ENCODE measurements at regions not wholly inside any gene's neighbourhood (a gene's known extent, or its start where the extent isn't known, plus 50 kb on each side); places are given as distances from the start of the nearest gene placed in this dataset.
"Not testable (repeated sequence)": the region's sequence is repeated elsewhere in the genome, so short reads cannot be mapped to it uniquely, and the experiment has no call there.

DNA sequence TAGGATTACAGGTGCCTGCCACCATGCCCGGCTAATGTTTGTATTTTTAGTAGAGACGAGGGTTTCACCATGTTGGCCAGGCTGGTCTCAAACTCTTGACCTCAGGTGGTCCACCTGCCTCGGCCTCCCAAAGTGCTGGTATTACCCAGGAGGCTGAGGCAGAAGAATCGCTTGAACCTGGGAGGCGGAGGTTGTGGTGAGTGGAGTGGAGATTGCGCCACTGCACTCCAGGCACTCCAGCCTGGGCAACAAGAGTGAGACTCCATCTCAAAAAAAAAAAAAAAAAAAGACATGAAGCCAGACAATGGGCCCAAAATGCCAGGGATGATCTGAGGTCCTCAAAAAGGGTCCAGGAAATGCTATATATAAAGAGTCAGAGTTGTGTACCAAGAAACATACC lies 392.9 kb downstream of the SEC14L1 start:
- not testable (repeated sequence) for DNase-seq

DNA sequence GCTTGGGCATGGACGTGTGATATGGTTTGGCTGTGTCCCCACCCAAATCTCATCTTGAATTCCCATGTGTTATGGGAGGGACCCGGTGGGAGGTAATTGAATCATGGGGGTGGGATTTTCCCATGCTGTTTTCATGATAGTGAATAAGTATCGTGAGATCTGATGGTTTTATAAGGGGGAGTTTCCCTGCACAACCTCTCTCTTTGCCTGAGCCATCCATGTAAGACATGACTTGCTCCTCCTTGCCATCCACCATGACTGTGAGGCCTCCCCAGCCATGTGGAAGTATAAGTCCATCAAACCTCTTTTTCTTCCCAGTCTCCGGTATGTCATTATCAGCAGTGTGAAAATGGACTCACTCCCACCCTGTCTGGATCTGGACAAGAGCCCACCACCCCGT lies 393.4 kb downstream of the SEC14L1 start:
- no peak for DNase-seq

DNA sequence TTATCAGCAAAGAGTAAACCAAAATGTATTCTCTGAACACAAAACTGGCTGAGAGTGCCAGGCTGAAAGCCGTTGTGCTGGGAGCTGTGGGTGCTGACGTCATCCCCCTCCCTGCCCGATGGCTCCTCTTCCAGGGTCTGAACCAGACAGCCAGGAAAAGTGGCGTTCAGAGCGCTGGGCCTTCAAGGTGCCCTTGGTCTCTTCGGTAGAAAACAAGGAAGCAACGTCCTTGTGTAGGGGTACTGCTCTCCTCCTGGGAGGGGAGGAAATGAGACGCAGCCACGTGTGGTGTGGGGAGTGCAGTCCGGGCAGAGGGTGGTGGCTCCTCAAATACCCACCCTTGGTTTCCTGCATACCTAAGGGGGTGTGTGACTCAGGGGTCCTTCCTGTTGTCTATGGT lies 394.7 kb downstream of the SEC14L1 start:
- no peak for DNase-seq

DNA sequence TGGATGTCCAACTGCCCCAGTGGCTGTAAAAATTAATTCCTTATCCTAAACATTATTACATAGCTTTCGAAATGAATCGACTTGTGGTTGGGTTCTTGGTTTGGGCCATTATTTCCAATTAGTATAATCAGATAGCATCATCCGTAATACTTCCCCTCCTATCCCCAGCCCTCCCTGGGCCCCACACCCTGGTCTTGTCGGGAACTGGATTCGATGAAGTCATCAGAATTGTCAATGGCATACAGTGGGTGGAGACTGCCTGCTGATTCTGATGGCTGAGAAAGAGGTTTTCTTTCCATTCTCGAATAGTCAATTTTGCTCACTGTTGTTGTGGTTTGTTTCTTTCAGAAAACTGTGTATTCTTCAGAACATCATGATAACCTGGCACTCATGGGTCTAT lies 395.1 kb downstream of the SEC14L1 start:
- DNase-seq: no peak

DNA sequence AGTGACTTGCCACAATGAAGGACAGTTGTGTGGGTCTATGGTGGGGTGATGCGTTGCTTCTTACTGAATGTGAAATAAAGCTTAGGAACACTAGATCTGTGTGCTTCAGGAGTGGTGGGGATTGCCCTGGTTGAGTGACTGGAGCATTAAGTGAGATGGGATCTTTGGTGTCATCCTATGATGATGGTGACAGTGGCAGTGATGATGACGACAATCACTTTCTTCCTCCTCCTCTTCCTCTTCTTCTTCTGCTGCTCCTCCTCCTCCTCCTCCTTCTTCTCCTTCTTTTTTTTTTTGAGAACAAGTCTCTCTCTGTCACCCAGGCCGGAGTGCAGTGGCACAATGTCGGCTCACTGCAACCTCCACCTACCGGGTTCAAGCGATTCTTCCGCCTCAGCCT lies 396.8 kb downstream of the SEC14L1 start:
- DNase-seq: no peak

DNA sequence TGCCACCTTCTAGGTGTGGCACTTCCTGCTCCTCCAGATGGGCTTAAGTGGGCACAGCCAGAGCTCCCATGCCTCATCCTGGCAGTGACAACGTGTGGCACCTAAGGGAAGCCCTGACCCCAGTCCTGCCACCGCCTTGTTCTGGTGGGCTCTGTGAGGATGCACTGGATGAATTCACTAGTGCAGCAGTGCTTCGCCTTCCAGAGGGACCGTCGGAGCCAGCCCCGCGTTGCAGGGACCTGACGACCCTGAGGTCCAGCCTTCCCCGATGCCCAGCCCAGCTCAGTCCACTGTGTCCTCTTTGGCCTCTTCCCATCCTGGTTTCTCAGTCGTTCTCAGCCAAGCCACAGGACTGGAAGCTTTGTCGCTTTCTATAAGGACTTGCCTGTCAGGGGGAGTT lies 399.8 kb downstream of the SEC14L1 start:
- no peak for DNase-seq

DNA sequence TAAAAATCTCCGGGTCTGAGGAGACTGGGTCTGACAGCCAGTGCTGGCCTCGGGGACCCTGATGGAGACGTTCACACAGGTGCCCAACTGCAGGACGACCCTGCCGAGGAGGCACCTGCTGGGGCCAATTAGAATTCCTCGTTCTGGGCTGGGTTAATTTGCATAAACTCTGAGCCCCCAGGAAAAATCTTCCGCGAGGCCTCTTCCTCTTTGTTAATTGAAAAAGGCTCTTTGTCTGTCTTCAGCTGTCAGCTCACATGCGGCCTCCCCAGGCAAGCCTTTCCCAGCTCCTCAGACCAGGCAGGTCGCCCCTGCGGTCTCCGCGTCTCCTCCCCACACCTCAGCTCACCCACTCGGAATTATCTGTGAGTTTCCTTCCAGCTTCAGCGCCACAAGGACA lies 400.2 kb downstream of the SEC14L1 start:
- DNase-seq: no peak

DNA sequence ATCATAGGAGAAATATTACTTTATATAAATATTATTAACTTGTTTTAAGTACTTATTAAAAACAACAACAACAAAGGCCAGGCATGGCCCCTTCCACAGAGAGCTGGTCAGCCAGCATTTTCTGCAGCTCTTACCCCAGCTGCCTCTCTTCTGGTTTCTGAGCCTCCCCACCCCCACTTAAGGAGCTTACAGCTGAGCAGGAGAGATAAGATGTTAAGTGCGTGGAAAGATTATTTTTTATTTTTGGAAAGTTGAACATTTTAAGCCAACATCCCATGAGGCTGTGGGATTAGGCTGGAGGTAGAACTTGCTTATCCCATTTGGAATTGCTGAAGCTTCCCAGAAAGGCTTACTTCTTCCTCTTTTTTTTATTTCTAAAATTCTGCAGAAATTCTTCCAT lies 401.2 kb downstream of the SEC14L1 start:
- no peak for DNase-seq

DNA sequence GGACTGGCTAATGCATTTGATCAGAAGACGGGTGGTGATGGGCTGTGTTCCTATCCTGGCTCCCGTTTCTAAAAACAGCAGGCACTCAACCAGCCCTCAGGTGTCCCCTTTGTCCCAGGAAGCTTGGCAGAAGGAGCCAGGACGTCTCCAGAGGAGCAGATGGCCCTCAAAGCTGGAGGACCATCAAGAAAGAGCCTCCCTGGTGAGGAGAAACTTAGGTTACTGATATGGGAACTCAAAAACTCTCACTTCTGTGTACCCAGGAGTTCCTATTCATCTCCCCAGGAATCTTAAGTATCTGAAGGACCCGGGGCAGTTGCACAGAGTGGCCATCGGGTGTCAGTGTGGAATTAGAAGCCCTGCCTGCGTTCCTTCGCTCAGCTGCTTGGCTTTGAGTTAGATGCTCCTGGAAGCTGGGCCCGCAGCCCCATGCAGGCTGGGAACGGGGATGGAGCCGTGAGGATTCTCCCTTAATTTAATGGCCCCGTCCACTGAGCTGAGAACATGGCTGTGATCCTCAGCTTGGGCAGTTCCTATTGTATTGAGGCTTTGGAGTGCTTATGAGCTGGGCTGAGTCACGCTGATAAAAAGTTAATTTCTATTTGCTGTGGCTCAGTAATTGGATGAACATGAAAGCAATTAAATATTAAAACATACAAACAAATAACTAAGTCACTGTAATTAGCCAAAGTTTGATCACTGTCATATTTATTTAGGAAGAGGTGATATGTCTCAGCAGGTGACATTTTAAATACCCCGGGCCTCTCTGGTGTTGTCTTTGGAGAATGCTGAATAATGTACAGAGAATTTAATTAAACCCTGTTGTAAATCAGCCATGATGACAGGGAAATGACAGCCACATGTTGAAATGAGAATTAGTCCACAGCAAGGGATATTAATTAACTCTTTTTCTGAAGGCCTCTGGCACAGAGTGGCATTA lies 402.1 kb downstream of the SEC14L1 start:
- peak; percentile 56 for DNase-seq

DNA sequence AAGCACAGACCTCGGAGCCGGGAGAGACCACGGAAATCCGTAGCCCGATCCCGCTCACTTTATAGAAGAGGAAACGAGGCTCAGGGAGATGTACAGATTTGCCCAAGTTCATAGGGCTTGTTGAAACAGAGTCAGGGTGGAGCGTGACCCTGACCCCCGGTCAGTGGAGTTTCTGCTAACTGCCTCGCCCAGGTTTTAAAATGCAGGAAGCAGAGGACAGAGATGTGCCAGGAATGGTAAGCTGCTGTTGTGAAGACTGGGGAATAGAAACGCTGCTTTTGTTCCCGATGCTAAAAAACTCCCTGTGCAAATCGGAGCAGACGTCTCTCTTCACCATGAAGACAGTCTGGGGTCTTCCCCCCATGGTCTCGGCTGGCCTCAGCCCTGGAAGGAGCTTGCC lies 403.0 kb downstream of the SEC14L1 start:
- DNase-seq: no peak

DNA sequence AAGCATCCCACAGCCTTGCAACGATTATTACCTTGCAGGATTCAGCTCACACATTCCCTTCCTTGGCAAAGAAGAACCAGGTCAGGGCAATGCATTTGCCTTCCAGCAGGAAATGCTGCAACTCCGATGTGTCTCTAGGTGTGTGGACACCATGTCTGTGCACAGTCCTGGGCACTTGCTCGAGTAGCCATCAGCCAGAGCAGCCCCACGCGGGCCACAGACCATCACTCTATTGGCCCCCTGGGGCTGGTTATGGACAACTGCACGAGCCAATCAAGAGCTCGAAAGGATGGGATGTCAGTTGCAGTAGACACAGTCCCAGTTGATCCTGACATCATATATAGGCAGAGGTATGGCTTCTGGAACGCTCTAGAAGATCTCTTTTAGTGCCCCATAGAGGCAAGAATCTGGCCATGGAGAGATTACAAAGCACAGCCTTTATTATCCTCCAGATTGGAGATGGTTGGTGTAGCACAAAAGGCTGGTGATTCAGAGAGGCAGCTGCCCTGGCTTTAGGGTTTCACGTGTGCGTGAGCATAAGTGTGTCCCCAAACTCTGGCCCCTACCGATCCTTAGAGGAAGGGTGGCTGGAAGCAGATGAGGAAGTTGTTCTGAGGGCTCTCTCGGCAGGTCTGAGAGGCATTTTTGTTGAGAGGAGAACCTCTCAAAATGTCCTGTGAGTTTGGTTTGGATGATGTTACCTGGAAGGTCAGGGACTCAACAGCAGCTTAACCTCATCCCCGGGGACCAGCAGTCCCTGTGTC lies 403.8 kb downstream of the SEC14L1 start:
- DNase-seq: no peak

DNA sequence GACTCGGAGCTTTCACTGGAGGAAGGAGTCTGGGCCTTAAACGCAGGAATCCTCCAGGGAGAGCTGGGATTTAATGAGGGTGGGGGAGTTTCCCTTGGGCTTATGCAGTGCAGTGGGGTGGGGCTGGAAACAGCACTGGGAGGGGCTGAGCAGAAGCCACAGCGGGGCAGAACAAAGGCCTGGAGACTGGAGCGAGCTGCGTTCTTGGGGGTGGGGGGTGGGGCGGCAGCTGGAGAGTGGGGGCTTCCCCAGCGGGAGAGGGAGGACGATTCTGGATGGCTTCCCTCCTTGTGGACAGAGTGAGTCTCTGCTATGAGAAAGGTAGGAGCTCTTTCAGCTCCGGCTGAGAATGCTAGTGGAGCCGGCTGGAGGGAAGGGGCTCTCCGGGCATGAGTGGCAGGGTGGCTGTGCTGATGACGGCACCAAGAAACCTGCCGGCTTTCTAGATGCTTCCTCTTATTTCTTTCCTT lies 406.0 kb downstream of the SEC14L1 start:
- DNase-seq: no peak

DNA sequence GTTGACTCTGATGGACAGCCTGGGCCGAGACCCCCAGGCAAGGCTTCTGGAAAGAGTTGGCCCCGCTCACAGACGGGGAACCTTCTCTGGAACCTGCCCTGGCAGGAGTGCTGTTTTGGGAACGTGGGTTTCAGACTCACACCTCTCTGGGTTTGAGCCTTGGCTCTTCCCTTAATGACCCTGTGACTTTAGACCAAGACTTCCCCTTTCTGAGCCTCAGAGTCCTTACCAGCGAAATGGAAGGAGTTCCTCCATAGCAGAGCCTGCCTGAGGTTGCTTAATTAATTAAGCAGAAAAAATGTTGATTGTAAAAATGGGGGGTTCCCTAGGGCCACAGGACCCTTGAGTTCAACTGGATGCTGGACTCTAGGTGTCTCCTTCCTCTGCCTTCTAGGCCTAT lies 408.2 kb downstream of the SEC14L1 start:
- no peak for DNase-seq

DNA sequence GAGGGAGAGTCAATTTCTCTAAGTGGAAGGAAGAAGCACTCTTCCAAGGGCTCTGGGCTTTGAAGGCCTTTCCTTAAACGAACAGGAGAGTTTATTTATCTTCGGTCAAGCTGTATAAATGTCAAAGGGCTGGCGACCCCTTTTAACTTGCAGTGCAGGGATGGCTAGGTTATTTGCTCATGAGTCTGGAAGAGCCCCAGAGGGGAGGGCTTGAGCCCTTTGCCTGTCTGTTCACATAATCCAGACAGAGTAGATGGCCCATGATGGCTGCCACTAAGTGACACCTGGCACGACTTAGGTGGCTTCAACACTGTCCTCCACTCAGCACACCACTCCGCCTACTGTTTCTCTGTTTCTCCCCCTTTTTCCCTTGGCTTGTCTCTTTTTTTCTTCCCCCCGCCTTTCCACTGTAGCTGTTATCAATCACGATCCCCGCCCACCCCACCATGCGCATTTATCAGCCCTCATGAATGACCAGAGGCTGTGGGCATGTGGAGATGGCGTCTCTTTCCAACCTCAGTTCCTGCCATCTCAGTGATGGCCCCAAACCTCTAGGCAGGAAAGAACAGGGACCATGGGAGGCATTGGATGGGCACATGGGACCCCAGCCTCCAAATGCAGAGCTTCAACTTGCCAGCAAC lies 408.7 kb upstream of the TNRC6C start:
- DNase-seq: no peak

DNA sequence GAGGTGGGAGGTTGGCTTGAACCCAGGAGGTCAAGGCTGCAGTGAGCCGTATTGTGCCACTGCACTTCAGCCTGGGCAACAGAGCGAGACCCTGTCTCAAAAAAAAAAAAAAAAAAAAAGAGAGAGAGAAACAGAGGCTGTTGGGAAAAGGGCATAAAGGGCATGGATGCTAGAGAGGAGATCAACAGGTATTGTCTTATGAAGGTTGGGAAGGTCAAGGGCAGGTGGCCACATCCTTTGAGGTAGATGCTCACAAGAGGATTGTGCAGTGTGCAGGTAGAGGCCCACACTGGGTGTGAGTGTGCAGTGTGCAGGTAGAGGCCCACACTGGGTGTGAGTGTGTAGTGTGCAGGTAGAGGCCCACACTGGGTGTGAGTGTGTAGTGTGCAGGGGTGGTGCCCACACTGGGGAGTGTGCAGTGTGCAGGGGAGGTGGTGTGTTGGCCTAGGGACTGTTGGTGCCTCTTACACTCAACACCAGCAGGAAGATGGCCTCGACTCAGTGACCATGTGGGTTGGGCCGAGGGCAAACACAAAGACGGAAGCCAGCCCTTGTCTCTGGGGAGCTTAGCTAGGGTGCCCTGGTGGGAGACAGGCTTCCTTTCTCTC lies 404.9 kb upstream of the TNRC6C start:
- DNase-seq: no peak

DNA sequence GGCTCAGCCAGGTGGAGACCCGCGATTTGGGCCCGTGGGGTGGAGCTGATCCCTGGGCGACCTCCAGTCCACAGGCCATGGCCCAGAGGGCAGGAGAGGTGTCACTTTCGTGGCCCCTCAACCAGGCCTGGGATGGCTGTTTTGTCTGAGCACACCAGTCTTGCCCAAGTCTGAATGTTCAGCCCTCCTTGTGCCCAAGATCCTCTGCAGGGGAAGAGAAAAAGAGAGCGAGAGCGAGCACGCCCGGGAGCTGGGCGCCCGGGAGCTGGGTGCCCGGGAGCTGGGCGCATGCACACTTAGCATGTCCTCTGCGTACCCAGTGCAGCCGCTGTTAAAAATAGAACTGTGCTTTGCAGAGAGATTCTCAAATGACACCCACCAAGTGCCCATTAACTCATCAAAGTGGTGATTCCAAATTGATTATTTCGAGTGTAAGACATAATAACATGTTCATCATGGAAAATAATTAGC lies 403.3 kb upstream of the TNRC6C start:
- no peak for DNase-seq

DNA sequence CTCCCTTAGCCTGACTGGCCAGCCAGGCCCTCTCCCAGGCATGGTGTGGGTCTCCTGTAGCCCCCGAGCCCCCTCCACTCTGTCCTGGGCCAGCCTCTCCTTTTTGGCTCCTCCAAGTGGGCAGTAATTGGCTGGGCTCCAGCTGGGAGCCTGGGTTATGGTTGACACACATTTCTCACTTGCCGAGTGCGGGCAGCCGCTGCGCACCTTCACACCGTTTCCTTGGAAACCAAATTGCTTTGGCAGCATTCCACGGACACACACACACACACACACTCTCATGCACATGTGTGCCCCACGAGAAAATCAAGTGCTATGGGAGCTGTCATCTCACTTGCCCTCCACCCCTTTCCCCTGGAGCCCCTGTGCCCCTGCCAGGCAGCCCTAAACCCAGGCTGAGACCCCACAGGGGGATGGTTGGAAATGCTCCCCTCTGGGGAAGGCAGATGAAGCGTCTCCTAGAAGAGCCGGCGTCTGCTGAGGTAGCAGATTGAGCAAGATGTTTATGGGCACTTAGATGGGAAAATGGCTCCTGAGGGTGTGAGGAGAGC lies 402.7 kb upstream of the TNRC6C start:
- no peak for DNase-seq

DNA sequence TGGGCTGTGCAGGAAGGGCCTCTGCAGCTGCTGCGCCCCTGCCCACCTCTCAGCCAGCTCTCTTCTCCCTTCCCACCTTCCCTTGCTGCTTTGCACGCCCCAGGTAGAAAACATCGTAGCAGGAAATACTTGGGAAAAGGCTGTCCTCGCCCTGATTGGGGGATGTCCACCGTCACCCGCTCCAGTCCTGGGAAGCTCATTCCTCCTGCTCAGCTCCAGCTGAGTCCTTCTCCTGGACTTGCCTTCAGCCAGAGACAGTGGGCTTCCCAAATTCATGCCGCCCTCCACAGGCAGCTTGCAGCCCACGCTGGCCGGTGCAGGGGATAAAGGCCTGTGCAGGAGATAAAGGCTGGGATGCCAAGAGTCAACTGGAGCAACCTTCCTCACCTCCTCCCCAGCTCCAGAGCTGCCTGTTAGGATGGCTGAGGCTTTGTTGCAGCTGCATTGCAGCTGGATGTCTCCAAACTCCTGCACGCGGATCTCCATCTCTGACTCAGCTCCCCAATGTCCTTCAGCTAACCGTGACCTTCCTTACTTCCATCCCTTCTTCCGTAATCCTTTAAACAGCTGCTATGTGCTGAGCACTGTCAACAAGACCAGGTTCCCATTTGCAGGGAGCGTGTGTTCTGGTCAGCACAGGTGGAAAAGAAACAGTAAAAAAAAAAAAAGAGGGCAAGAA lies 402.0 kb upstream of the TNRC6C start:
- no peak for DNase-seq

DNA sequence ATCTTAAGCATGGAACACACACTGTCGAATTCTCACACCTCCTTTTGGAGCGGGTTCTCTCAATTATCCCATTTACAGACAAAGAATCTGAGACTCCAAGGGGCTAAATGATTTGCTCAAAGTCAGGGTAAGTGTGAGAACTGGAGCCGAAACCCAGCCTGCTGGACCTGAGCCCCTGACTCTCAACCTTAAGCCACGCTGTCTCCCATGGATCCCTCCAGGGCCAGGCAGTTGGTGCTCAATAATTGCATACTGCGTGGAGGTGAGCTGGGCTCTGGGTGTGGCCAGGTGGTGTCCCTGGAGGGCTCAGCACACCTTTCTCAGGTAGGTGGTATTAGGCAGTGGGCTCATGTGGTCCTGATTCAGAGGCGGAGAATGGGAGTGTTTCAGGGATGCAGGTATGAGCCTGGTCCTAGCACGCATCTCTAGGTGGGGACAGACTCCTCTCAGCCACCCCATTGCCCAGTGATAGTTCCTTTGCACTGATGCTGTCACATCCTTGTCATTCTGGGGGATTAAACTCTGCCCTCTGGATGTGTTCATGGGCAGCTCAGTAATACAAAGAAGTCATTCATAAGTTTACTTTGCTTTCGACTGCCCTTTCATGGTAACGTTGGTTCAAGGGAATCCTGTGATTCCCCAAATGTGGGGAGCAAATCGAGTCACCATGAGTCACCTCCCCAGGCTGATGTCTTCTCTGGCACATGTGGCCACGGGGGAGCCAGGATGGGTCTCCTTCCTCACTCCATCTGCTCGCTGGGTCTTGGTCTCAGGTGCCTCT lies 399.5 kb upstream of the TNRC6C start:
- DNase-seq: no peak

DNA sequence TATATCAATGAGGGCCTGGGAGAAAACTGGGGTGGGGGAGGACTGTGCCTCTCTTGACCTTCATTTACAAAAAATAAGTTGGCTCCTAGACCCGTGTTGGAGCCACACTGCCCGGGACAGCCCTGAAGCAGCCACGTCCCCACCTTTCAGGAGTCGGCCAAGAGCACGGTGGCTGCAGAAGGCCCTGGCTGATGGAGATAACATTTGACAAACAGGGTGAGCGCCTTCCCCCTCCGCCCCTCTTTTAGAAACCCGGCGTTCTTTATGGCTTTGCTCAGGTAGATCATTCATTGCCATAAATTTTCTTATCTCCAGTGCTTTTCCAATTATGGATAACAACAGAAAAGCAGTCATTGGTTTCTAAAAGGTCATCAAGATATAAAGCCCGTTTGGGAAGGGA lies 398.1 kb upstream of the TNRC6C start:
- no peak for DNase-seq

DNA sequence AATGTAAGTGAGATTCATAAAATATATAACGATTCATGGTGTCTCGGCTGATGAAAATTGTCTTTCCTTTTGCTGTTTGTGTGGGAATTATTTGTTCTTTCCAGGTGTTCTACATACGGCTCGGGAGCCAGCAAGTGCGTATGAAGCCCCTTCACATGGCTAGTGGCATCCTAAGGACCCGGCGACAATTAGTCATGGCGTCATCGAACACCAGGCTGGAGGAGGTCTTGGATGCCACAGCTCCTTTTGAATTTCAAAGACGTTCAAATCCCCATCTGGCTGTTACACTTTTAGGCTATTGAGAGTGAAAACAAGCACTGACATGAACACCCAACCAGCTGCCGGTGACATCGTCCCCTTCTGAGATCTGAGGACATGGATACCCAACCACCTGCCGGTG lies 397.7 kb upstream of the TNRC6C start:
- no peak for DNase-seq

Measured in stimulated activated CD4-positive, alpha-beta T cell treated with anti-CD3 and anti-CD28 coated beads, Interleukin-4, amount 100 ng/mL, for 1 hour (primary cell).